Stimulated activated CD8-positive, alpha-beta memory T cell treated with anti-CD3 and anti-CD28 coated beads, Interleukin-7, amount 100 ng/mL, for 4 hours (primary cell): ENCODE measurements at regions not wholly inside any gene's neighbourhood (a gene's known extent, or its start where the extent isn't known, plus 50 kb on each side); places are given as distances from the start of the nearest gene placed in this dataset.

Source experiments
- DNase-seq, 2 donors: peaks; one replicate each; pipeline ENCODE4 v3.0.0-alpha.2; 2020; ENCODE audit warnings: low read depth in 2 of 2

- no peak for DNase-seq
Measured at GRCh38 chr3:57009802-57010201, 50.7 kb upstream of the SPATA12 start.

GRCh38 chr3:57009367-57009766, 51.1 kb upstream of the SPATA12 start:
- DNase-seq, result no peak

GRCh38 chr3:57007521-57008460, 52.7 kb upstream of the SPATA12 start:
- peak; percentile 17 to 28 for DNase-seq

- DNase-seq, result no peak
Measured at GRCh38 chr3:57006949-57007419, 53.5 kb upstream of the SPATA12 start.

GRCh38 chr3:57006179-57006657, 54.2 kb upstream of the SPATA12 start:
- no peak for DNase-seq

- no peak for DNase-seq
Measured at GRCh38 chr3:57004229-57004628, 56.2 kb upstream of the SPATA12 start.

GRCh38 chr3:57003676-57004075, 56.8 kb upstream of the SPATA12 start:
- DNase-seq, result no peak

GRCh38 chr3:57001356-57001755, 59.1 kb upstream of the SPATA12 start:
- DNase-seq, result no peak

- no peak for DNase-seq
Measured at GRCh38 chr3:57000012-57000411, 60.5 kb upstream of the SPATA12 start.

GRCh38 chr3:56999547-56999946, 60.9 kb upstream of the SPATA12 start:
- no peak for DNase-seq

GRCh38 chr3:56998076-56998529, 62.4 kb upstream of the SPATA12 start:
- DNase-seq, result no peak

- no peak for DNase-seq
Measured at GRCh38 chr3:56997675-56998074, 62.8 kb upstream of the SPATA12 start.

- no peak for DNase-seq
Measured at GRCh38 chr3:56997041-56997440, 63.4 kb upstream of the SPATA12 start.

GRCh38 chr3:56994391-56994790, 66.1 kb upstream of the SPATA12 start:
- DNase-seq, result no peak

- no peak for DNase-seq
Measured at GRCh38 chr3:56990641-56991015, 69.8 kb upstream of the SPATA12 start.

- no peak for DNase-seq
Measured at GRCh38 chr3:56989977-56990640, 70.4 kb upstream of the SPATA12 start.

- DNase-seq, result no peak
Measured at GRCh38 chr3:56989169-56989976, 71.1 kb upstream of the SPATA12 start.

GRCh38 chr3:56988458-56989168, 71.9 kb upstream of the SPATA12 start:
- DNase-seq, result peak; percentile 48 to 57

GRCh38 chr3:56987238-56987895, 73.1 kb upstream of the SPATA12 start:
- no peak for DNase-seq

- no peak for DNase-seq
Measured at GRCh38 chr3:56986347-56986746, 74.1 kb upstream of the SPATA12 start.

GRCh38 chr3:56985878-56986277, 74.6 kb upstream of the SPATA12 start:
- peak in 1 of 2 donors; percentile 10 for DNase-seq
